ENCODE measurements at regions not wholly inside any gene's neighbourhood (a gene's known extent, or its start where the extent isn't known, plus 50 kb on each side); places are given as distances from the start of the nearest gene placed in this dataset.

DNA sequence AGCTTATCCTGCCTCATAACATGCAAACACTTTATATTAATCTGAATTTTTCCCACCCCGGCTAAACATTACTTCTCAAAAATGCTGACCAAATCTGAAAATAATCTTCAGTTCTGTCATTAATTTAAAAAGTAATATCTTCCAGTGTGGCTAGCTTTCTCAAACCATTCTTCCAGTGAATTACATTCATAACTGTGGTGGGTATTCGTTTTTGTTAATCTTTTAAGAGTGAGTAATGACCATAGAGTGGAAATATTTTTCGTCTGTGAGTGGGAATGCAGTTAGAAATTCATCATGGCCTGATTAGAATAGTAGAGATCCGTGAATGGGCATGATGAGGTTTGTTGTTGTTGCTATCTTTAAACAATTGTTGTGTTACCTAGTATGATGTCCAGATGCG is 138.6 kb upstream of the SFRP2 start:
- TF ChIP-seq RARB (CRISPR knock-in tag; IDR thresholded peaks at IDR 0.05), result no peak
- no peak for TF ChIP-seq ISL1 (CRISPR knock-in tag; IDR thresholded peaks at IDR 0.05)
- no peak for TF ChIP-seq ZFP3 (CRISPR knock-in tag; IDR thresholded peaks at IDR 0.05)
- TF ChIP-seq ESRRG (CRISPR knock-in tag; IDR thresholded peaks at IDR 0.05), result no peak
- no peak for TF ChIP-seq ARNTL (CRISPR knock-in tag; IDR thresholded peaks at IDR 0.05; ENCODE audit: borderline replicate concordance, low read depth)
- no peak for TF ChIP-seq ZNF70 (CRISPR knock-in tag; IDR thresholded peaks at IDR 0.05)
- no peak for TF ChIP-seq ZNF565 (CRISPR knock-in tag; conservative IDR thresholded peaks at IDR 0.05; ENCODE audit: low read depth)
- no peak for TF ChIP-seq BACH2 (CRISPR knock-in tag; IDR thresholded peaks at IDR 0.05; ENCODE audit: borderline replicate concordance)
- TF ChIP-seq ZC3H10 (CRISPR knock-in tag; IDR thresholded peaks at IDR 0.05), result no peak
- TF ChIP-seq, protein P1, sequence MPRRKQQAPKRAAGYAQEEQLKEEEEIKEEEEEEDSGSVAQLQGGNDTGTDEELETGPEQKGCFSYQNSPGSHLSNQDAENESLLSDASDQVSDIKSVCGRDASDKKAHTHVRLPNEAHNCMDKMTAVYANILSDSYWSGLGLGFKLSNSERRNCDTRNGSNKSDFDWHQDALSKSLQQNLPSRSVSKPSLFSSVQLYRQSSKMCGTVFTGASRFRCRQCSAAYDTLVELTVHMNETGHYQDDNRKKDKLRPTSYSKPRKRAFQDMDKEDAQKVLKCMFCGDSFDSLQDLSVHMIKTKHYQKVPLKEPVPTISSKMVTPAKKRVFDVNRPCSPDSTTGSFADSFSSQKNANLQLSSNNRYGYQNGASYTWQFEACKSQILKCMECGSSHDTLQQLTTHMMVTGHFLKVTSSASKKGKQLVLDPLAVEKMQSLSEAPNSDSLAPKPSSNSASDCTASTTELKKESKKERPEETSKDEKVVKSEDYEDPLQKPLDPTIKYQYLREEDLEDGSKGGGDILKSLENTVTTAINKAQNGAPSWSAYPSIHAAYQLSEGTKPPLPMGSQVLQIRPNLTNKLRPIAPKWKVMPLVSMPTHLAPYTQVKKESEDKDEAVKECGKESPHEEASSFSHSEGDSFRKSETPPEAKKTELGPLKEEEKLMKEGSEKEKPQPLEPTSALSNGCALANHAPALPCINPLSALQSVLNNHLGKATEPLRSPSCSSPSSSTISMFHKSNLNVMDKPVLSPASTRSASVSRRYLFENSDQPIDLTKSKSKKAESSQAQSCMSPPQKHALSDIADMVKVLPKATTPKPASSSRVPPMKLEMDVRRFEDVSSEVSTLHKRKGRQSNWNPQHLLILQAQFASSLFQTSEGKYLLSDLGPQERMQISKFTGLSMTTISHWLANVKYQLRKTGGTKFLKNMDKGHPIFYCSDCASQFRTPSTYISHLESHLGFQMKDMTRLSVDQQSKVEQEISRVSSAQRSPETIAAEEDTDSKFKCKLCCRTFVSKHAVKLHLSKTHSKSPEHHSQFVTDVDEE (CRISPR knock-in tag; IDR thresholded peaks at IDR 0.05), result no peak
- no peak for TF ChIP-seq ZNF8 (CRISPR knock-in tag; IDR thresholded peaks at IDR 0.05)
- TF ChIP-seq, protein P2, sequence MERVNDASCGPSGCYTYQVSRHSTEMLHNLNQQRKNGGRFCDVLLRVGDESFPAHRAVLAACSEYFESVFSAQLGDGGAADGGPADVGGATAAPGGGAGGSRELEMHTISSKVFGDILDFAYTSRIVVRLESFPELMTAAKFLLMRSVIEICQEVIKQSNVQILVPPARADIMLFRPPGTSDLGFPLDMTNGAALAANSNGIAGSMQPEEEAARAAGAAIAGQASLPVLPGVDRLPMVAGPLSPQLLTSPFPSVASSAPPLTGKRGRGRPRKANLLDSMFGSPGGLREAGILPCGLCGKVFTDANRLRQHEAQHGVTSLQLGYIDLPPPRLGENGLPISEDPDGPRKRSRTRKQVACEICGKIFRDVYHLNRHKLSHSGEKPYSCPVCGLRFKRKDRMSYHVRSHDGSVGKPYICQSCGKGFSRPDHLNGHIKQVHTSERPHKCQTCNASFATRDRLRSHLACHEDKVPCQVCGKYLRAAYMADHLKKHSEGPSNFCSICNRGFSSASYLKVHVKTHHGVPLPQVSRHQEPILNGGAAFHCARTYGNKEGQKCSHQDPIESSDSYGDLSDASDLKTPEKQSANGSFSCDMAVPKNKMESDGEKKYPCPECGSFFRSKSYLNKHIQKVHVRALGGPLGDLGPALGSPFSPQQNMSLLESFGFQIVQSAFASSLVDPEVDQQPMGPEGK (CRISPR knock-in tag; IDR thresholded peaks at IDR 0.05; ENCODE audit: borderline replicate concordance), result no peak
- TF ChIP-seq POU6F1 (CRISPR knock-in tag; IDR thresholded peaks at IDR 0.05; ENCODE audit: borderline replicate concordance, low read depth), result no peak
- no peak for TF ChIP-seq GLIS3 (CRISPR knock-in tag; IDR thresholded peaks at IDR 0.05)
- ATAC-seq, result no peak

GRCh38 chr4:153922148-153922547 is 133.3 kb upstream of the SFRP2 start:
- no peak for ATAC-seq
- TF ChIP-seq POU6F1 (CRISPR knock-in tag; IDR thresholded peaks at IDR 0.05; ENCODE audit: borderline replicate concordance, low read depth) (no peak), CSDC2 (CRISPR knock-in tag; IDR thresholded peaks at IDR 0.05) (no peak), ARNTL (CRISPR knock-in tag; IDR thresholded peaks at IDR 0.05; ENCODE audit: borderline replicate concordance, low read depth) (no peak), ZNF8 (CRISPR knock-in tag; IDR thresholded peaks at IDR 0.05) (no peak)

DNA sequence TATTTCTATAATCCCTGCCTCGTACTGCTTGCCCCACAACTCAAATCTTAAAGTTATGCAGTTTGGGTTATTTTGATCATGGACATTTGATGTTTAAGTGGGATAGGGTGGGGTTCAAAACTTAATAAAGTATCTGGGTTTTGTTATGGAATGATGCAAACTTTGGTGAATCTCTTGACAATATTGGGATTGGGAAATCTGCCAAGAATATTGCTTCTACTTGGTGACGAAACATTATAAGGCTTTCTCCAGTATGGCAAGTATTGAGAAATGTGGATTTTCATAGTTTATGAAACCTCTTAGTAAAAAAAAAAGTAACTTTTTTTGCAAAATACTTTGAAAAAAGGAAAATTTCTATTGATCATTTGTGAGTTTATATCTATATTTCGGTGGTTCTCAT is 130.8 kb upstream of the SFRP2 start:
- no peak for ATAC-seq
- no peak for TF ChIP-seq SNAI2 (CRISPR knock-in tag; IDR thresholded peaks at IDR 0.05)
- no peak for TF ChIP-seq ARNTL (CRISPR knock-in tag; IDR thresholded peaks at IDR 0.05; ENCODE audit: borderline replicate concordance, low read depth)
- TF ChIP-seq GLIS3 (CRISPR knock-in tag; IDR thresholded peaks at IDR 0.05), result no peak
- no peak for TF ChIP-seq OSR1 (CRISPR knock-in tag; IDR thresholded peaks at IDR 0.05)
- no peak for TF ChIP-seq ZNF565 (CRISPR knock-in tag; conservative IDR thresholded peaks at IDR 0.05; ENCODE audit: low read depth)
- no peak for TF ChIP-seq ZFP3 (CRISPR knock-in tag; IDR thresholded peaks at IDR 0.05)
- TF ChIP-seq, protein P3, sequence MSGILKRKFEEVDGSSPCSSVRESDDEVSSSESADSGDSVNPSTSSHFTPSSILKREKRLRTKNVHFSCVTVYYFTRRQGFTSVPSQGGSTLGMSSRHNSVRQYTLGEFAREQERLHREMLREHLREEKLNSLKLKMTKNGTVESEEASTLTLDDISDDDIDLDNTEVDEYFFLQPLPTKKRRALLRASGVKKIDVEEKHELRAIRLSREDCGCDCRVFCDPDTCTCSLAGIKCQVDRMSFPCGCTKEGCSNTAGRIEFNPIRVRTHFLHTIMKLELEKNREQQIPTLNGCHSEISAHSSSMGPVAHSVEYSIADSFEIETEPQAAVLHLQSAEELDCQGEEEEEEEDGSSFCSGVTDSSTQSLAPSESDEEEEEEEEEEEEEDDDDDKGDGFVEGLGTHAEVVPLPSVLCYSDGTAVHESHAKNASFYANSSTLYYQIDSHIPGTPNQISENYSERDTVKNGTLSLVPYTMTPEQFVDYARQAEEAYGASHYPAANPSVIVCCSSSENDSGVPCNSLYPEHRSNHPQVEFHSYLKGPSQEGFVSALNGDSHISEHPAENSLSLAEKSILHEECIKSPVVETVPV (CRISPR knock-in tag; IDR thresholded peaks at IDR 0.05), result no peak
- TF ChIP-seq ZNF70 (CRISPR knock-in tag; IDR thresholded peaks at IDR 0.05), result no peak
- TF ChIP-seq, protein P1 (CRISPR knock-in tag; IDR thresholded peaks at IDR 0.05), result no peak
- no peak for TF ChIP-seq ISL1 (CRISPR knock-in tag; IDR thresholded peaks at IDR 0.05)
- no peak for TF ChIP-seq RARB (CRISPR knock-in tag; IDR thresholded peaks at IDR 0.05)
- no peak for TF ChIP-seq ESRRG (CRISPR knock-in tag; IDR thresholded peaks at IDR 0.05)
- TF ChIP-seq ZC3H10 (CRISPR knock-in tag; IDR thresholded peaks at IDR 0.05), result no peak
- TF ChIP-seq PPARA (CRISPR knock-in tag; IDR thresholded peaks at IDR 0.05; ENCODE audit: borderline replicate concordance), result no peak
- no peak for TF ChIP-seq TCF4 (CRISPR knock-in tag; IDR thresholded peaks at IDR 0.05; ENCODE audit: borderline replicate concordance)
- TF ChIP-seq BACH2 (CRISPR knock-in tag; IDR thresholded peaks at IDR 0.05; ENCODE audit: borderline replicate concordance), result no peak
- no peak for TF ChIP-seq ZNF8 (CRISPR knock-in tag; IDR thresholded peaks at IDR 0.05)
- TF ChIP-seq, protein P4, sequence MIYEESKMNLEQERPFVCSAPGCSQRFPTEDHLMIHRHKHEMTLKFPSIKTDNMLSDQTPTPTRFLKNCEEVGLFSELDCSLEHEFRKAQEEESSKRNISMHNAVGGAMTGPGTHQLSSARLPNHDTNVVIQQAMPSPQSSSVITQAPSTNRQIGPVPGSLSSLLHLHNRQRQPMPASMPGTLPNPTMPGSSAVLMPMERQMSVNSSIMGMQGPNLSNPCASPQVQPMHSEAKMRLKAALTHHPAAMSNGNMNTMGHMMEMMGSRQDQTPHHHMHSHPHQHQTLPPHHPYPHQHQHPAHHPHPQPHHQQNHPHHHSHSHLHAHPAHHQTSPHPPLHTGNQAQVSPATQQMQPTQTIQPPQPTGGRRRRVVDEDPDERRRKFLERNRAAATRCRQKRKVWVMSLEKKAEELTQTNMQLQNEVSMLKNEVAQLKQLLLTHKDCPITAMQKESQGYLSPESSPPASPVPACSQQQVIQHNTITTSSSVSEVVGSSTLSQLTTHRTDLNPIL (CRISPR knock-in tag; IDR thresholded peaks at IDR 0.05; ENCODE audit: low read depth), result no peak
- TF ChIP-seq TOX (CRISPR knock-in tag; IDR thresholded peaks at IDR 0.05; ENCODE audit: borderline replicate concordance), result no peak

All from SK-N-SH treated with all-trans-retinoic acid at 6 μM for 48 hours (cell line).